Suprapubic skin (tissue), 4 donors: ENCODE measurements at regions not wholly inside any gene's neighbourhood (a gene's known extent, or its start where the extent isn't known, plus 50 kb on each side); places are given as distances from the start of the nearest gene placed in this dataset.

Experiments used
- CTCF ChIP-seq, 2 donors: fragments of 200-600 bp in 1 of 2; fragments of 450-650 bp in 1 of 2; sonication (generic) in 1 of 2; IDR thresholded peaks; one replicate each; pipeline ENCODE4 v1.5.1; 2016 to 2019; ENCODE audit warnings: antibody characterized with exemption in 2 of 2, mild to moderate bottlenecking in 1 of 2, moderate library complexity in 1 of 2
- EP300 ChIP-seq: sonication (generic); formaldehyde crosslinking; IDR thresholded peaks from one replicate; pipeline ENCODE4 v1.6.1; 2017; ENCODE audit warnings: antibody characterized with exemption
- POLR2A ChIP-seq, 2 donors: fragments of 450-650 bp; IDR thresholded peaks; one replicate each; pipeline ENCODE4 v1.6.1; 2017; ENCODE audit warnings: antibody characterized with exemption in 2 of 2, mild to moderate bottlenecking in 2 of 2, moderate library complexity in 2 of 2
- POLR2AphosphoS5 ChIP-seq, 3 donors: sonication (generic); formaldehyde crosslinking; IDR thresholded peaks; one replicate each; pipeline ENCODE4 v1.6.1; 2017; ENCODE audit warnings: antibody characterized with exemption in 3 of 3

DNA sequence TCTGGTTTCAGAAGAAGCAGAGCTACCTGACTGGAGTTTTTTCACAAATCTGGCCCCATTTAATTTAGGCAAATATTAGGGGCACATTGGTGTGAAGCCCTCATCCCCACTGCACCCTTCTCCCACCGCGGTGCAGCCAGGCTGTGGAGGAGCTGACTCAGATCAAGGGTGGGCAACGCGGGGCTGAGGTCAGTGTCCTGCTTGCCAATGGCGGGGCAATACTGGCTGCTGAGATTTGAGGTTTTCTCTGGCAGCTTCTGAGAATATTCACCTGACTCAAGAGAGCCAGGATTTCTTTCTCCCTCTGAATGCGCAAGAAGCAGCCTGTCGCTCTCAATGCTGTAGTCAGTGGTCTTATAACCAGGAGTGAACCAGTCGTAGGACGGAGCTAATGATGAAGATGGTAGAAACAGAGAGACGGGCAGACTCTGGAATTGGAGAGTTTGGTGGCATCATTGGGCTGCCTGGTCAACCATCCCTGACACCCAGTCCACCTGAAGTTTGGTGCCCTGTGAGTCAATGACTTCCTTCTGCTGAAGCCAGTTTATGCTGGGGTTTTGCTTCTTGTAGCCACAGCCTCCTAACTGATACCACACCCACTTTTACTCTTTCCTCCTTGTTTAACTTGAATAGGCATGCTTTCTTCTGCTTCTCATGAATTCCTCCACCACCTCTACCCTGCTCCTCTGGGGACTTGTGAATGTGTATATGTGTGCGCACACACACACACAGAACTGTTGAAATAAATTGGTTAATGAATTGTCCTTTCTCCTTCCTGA lies 123.7 kb upstream of the CTBP2 start:
- TF ChIP-seq EP300 (no peak), CTCF (IDR thresholded peaks at IDR 0.05) (no peak), POLR2A (IDR thresholded peaks at IDR 0.05) (no peak), POLR2AphosphoS5 (IDR thresholded peaks at IDR 0.05) (no peak)
